ENCODE measurements at regions not wholly inside any gene's neighbourhood (a gene's known extent, or its start where the extent isn't known, plus 50 kb on each side); places are given as distances from the start of the nearest gene placed in this dataset.

DNA sequence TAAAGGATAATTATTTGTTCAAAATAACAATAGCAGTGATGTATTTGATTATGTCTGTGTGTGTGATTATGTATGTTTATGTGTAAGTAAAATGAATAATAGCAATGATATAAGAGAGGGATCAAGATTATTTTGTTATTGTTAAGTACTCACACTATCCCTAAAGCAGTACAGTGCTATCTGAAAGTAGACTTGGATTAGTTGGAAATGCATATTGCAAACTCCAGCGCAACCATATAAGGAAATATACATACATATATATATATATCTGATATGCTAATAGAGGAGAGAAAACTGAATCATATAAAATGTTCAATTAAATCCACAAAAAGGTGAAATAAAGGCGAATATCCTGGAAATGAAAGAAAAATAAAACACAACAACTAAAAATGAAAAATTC is 268.4 kb downstream of the HINT1 start:
- TF ChIP-seq, protein P1, sequence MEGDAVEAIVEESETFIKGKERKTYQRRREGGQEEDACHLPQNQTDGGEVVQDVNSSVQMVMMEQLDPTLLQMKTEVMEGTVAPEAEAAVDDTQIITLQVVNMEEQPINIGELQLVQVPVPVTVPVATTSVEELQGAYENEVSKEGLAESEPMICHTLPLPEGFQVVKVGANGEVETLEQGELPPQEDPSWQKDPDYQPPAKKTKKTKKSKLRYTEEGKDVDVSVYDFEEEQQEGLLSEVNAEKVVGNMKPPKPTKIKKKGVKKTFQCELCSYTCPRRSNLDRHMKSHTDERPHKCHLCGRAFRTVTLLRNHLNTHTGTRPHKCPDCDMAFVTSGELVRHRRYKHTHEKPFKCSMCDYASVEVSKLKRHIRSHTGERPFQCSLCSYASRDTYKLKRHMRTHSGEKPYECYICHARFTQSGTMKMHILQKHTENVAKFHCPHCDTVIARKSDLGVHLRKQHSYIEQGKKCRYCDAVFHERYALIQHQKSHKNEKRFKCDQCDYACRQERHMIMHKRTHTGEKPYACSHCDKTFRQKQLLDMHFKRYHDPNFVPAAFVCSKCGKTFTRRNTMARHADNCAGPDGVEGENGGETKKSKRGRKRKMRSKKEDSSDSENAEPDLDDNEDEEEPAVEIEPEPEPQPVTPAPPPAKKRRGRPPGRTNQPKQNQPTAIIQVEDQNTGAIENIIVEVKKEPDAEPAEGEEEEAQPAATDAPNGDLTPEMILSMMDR (IDR thresholded peaks at IDR 0.05), result no peak
- no peak for TF ChIP-seq POLR2A (IDR thresholded peaks at IDR 0.05)

All from thyroid gland (tissue), 4 donors.